NB4 (cell line): ENCODE measurements at regions not wholly inside any gene's neighbourhood (a gene's known extent, or its start where the extent isn't known, plus 50 kb on each side); places are given as distances from the start of the nearest gene placed in this dataset.

Experiments
- CTCF ChIP-seq: IDR thresholded peaks from one replicate; pipeline ENCODE4 v1.5.1; 2012; ENCODE audit warnings: low read depth, low read length
- MYC ChIP-seq: IDR thresholded peaks from 2 replicates; pipeline ENCODE4 v1.6.1; 2011; ENCODE audit warnings: low read depth, low read length
- POLR2A ChIP-seq: IDR thresholded peaks from 2 replicates; pipeline ENCODE4 v1.6.1; 2011; ENCODE audit warnings: mild to moderate bottlenecking; ENCODE audit not compliant: insufficient read length; ENCODE audit errors: extremely low read depth
- TF ChIP-seq, protein P1 (sequence below): IDR thresholded peaks from 2 replicates; pipeline ENCODE4 v1.6.1; 2011; ENCODE audit warnings: low read depth, low read length

DNA sequence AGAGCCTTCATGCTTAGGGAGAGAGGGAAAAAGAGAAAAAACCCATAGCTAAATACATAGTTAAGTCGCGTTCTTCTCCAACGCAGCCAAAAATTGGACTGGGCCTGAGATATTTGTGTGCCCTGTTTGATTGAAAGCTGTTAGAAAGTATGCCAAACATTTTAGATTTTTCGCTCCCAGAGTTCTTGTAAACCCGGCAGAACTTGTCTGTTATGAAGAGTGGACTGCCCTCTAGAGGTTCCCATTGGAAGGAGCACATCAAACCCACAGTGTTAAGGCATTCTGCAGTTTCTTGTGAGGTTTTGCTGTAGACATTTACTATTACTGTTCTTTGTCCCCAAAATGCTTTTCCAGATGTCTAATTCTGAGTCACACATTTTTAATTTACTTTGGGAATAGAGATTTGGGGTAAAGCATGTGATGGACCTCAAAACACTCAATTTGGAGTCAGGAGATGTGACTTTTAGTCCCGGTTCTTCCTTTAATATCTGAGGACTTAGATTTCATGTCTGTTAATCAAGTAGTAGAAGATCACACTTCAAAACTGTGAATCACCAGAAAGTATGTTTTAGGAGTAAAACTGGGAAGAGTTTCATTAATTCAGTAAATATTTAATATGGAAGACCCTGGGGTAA is 96.6 kb downstream of the PCSK1 start:
- TF ChIP-seq CTCF (peak; percentile 76), POLR2A (no peak), MYC (peak; percentile 32; the same call in 1 of the 2 replicates)
- TF ChIP-seq, protein P1, sequence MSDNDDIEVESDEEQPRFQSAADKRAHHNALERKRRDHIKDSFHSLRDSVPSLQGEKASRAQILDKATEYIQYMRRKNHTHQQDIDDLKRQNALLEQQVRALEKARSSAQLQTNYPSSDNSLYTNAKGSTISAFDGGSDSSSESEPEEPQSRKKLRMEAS = no peak
